Right forelimb (tissue), 1 donor: ENCODE measurements at regions not wholly inside any gene's neighbourhood (a gene's known extent, or its start where the extent isn't known, plus 50 kb on each side); places are given as distances from the start of the nearest gene placed in this dataset.

ENCODE experiments used
- DNase-seq: peaks from one replicate; pipeline ENCODE4 v3.0.0-alpha.2; 2018

DNA sequence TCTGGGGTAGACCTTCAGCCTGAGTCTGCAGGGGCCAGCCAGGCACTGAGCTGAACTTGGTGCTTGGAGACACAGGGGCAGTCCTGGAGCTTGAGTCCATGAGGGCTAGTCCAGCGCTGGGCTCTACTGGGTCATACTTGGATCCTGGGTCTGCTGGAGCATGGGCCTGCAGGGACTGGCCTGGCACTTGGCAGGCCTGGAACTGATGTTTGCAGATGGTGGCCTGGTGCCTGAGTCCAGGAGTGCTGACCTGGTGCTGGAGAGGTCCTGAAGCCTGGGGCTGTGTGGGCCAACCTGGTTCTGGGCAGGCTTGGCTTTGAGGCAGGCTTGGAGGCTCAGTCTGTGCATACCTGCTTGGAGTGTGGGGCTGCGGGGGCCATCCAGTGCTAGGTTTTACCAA lies 143.4 kb upstream of the DSCAM start:
- DNase-seq = no peak

DNA sequence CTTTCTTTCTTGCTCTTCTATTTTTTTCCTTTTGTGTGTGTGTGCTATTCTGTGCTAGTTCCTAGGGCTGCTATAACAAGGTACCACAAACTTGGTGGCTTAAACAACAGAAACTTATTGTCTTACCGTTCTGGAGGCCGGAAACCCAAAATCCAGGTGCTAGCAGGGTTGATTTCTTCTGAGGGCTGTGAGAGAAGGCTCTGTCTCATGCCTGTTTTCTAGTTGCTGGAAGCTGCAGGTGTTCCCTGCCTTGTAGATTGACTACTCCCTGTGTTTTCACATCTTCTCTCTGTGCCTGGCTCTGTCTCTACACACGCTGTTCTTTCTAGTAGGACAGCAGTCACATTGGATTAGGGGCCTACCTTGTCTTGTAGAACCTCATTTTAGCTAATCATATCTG lies 150.9 kb upstream of the DSCAM start:
- DNase-seq = no peak

DNA sequence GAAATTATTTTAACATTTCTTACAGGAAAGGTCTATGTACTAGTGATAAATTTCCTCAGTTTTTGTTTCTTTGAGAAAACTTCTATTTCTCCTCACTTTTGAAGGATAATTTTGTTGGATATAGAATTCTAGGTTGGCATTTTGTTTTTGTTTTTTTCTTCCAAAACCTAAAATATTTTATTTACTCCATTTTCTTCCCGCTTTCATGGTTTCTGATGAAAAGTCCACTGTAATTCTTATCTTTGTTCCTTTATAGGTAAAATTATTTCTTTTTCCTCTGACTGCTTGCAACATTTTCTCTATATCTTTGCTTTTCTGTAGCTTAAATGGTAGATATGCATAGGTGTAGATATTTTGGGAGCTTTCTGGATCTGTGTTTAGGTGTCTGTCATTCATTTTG lies 153.9 kb upstream of the DSCAM start:
- no peak for DNase-seq

DNA sequence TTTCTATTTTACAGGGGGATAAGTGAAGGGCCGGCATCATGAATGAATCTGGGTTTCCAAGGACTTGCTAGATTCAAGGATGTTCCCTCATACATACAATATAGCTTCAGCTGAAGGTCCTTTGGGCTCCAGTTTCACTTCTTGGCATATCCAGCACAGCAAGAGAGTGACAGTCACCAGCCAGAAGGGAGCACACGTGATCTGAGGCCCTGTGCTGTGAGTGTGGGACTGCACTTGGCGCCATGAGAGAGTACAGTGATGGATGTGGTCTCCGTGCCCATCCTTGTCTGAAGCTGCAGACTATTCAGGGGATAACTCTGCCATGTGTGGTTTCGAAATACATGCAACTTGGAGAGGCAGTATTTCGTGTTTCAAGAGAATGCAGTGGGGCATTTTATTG lies 159.7 kb upstream of the DSCAM start:
- DNase-seq = no peak

DNA sequence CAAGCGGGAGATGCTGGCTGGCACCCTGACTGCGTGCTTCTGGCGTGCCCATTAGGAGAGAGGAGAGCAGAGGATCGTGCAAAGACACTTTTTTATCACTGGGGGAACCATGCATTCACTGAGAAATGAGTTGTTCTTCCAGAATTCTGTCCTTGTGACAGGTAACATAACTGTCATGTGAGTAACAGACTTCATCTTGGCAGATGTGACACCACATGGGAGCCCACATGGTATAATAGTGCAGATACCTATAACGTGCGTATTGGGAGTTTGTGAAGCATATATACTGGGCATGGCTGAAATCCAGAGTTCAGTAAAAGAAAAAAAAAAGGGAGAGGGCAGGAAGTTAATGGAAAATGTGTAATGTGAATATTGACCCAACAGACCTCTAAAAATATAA lies 159.6 kb upstream of the BACE2 start:
- no peak for DNase-seq

DNA sequence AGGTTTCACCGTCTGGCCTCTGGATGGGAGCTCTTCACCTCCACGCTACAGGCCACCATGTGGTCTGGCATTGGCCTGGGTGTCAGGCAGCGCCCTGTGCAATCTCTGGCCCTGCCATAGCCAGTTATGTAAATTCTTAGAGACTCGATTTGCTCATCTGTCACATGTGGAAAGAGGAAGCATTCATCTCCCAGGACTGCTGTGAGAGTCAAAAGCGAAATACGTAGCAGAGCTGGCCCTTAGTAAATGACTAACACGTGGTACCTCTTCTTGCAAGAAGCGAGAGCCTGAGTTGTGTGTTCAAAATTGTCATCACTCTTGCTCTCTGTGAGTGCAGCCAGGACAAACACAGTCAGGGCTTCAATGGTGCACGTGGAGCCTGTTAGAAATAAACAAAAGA lies 159.0 kb upstream of the BACE2 start:
- DNase-seq = no peak

DNA sequence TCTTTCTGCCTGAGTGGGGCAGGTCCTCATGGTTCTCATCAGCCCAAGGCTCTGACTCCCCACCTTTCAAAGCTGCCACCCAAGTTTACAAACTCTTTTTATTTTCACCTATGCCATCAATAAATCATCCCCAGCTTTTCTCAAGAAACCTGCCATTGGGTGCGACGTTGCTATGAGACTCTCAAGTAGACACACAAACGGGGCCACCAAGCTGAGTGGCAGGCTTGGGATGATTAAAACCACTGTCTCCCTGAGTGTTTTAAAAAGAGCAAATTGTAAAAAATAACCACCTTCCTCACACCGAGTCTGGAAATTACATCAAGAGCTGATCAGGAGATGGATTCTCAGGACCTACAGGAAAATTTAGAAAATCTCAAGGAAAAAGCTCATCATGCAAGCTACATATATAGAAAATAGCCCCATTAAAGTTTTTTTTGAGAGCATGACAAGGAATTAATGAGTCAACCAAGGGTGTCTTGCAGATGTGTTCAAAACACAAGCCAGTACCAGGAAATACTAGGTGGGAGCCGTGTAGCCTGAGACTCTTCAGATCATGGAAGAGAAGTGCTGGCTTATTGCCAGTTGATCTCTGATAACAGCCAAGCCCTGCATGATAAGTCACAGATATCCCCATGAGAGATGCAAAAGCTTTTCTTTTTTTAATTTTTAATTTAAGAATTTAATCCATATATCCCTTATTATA lies 158.4 kb upstream of the BACE2 start:
- DNase-seq = no peak

DNA sequence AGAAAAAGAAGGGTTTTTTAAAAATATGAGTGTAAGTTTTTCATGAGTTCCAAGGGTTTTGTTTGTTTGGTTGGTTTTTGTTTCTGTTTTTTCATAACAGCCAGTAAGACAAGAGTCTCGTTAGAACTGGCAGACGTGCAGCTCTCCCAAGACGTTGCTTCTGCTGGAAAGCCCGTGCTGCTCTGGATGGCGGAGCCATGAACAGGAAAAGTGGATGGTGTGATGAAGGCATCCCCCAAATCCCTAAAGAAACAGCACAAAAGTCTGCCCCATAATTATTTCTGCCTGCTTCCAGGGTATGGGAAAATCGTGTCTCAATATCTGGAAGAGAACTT lies 157.9 kb upstream of the BACE2 start:
- no peak for DNase-seq

DNA sequence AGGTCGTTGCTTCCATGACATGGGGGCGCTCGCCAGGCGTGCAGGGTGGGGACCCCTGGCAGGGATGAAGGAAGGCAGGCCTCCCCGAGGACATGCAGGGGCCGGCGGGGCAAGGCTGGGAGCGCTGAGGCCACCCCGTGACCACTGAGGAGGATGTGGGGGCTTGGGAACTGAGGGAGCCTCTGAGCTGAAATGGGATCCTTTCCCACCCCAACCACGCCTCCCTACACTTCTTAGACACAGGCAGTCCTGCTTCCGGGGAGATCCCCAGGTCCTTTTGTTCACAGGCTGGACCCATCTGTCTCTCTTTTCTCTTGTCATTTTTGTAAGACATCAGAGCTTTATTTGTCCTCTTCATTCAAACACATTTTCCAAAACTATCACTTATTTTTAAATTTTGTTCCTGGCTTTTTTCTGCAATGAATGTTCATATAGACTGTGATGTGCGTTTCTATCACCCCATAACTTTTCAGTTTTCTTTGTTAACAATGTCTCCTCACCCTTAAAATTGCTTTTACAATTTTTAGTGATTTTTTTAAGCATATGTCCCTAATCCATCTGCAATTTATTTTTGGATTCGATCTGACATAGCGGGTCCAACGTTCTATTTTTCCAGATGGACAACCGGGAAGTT lies 156.7 kb upstream of the BACE2 start:
- DNase-seq = no peak

DNA sequence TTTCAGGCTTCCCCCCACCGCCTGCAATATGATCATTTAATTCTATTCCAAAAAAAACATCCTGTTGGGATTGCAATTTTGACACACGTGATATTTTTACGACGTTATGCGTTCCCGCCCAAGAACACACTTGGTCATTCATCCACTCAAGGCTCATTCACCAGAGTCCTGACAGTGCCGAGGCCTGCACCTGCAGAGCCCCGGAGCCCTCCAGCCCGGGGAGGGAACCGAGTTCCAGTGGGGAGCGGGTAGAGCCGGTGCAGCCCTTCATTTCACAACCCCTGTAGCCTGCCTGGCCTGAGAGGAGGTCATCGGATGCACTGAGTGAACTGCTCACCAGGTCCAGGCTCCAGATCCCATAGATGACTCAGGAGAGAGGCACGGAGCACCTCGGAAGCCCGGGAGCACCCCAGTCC lies 156.0 kb upstream of the BACE2 start:
- DNase-seq = peak; percentile 66

DNA sequence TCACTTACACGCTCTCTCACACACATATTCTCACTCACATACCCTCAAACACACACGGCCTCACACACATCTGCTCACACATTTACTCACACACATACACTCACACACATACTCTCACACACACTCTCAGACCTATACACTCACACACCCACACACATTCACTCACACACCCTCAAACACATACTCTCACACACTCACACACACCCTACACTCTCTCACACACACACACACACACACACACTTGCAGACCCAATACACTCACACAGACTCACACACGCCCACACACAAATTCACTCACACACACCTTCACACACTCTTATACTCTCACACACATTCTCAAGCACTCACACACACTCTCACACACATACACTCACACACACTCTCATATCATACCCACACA lies 155.5 kb upstream of the BACE2 start:
- DNase-seq = no peak

DNA sequence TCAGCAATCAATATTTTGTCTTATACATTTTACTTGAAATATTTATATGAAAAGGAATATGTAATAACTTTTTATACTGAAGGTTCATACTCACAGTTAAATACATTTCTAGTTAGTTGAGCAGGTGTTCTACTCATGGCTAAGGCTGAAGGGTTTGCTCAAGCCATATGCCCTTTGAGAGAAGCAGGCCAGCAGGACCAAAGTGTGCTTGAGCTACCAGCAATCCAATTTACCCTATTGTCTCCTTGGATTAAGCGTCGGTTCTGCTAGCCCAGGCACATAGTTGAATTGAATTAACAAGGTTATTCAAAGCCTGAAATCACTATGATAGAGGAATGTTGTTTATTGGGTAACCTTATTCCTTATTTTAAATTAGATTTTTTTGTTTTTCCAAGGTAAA lies 151.5 kb upstream of the BACE2 start:
- DNase-seq = no peak

DNA sequence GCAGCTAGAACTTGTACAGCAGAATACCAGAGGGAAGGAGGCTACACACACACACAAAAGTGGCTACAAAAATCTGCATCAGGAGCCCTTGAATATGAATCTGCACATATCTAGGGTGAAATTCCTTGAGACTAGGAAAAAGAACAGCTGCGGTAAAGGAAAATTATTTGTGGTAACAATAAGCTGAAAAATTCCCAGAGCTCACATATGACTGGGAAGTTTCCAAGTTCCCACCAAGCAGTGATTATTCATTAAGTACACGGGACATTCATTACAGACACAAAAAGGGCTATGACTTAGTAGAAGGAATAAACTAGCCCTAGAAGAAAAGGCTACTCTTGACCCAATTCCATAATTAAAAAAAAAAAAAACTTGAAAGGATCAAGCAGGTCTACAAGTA lies 149.5 kb upstream of the BACE2 start:
- DNase-seq = no peak

DNA sequence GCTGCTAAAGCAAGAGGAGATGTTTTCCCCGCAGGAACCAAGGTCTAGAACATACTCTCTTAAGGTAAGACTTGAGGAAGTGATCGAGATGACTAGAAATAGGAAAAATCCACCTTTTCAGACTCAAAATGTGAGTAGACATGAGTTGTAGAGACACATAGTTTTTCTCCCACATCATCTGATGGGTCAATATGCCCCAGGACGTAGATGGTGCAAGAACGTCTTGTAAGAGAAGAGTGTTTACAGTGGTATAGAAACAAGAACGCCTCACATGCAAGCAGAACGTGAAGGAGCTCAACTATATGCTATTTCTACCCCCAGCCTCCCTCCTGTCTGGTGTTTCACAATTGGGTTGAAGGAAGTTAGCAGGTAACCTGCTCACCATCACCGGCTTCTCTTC lies 144.0 kb upstream of the BACE2 start:
- no peak for DNase-seq

DNA sequence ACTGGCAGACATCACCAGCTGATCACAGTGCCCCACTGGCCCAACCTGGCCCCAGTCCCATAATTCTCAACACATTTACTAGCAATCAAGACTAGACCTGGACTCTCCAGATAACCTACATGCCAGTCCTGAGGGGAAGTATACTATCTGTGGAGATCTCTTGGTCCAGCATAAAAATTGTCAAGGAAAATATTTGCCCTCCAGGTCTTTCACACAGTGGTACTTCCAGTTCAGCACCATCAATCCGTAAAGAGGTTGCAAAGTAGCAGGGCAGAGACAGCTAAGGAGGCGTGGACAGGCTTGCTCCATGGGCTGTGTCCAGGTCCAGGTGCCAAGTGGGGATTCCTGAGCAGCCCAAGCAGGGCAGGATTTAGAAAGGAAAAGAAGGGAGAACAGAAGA lies 143.6 kb upstream of the BACE2 start:
- DNase-seq = no peak

DNA sequence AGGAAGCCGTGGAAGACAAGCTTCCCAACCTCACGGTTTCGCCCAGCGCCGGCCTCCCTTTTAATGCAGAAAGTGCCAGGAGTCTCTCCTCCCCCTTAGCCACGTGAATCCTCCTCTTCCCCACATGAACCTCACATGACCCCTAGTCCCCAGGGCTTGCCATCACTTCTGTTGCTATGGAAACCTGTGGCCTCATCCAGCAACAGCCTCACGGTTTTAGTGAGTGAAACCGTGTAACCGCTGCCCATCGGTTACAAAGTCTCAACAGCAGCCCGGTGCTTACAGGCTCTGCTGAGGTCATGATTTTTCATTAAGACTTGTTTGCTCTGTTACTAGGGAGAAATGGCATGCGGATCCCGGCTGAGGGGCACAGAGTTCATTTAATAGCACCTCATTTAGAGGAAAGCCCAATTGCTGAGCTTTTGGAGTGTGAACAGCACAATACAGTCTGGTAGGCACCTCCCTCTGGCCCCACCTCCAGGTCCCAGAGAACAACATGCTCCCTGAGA lies 143.2 kb upstream of the BACE2 start:
- DNase-seq = peak; percentile 65

DNA sequence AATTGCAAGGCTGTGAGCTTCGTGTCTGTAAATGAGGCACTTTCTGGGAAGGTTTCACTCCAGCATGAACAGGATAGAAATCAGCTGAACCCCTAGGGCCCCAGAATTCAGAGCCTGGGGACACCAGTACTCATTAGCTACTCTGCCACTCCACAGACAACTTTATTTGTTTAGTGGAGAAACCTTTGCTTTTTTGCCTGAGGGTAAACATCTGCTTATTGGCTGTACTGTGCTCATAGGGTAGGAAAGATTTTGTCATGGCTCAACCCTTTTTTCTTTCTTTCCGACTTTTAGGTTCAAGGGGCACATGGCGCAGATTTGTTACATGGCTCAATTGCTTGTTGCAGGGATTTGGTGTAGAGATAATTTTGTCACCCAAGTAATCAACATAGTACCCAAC lies 138.4 kb upstream of the BACE2 start:
- no peak for DNase-seq

DNA sequence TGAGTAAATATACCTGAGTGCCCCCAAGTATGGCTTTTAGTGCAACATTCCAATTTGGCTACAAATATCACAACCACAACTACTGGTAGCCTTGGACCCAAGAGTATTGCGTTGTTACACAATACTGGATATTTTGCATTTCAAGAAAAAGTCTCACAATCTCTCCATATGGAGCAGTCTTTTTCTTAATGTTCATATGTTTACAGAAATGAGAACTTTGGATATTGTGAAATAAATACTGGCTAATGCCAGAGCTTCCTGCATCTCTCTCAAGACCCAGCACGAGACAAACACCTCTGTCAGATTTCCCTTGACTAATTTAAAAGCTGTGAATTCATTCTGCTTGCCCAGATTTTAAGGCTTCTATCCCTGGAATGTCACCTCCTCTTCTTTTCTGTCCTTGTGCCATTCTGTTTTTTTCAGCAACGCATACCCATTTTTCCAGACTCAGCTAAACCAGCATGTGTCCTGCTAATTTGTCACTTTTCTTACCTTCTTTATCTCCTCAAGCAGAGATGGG lies 136.2 kb upstream of the BACE2 start:
- DNase-seq = no peak

DNA sequence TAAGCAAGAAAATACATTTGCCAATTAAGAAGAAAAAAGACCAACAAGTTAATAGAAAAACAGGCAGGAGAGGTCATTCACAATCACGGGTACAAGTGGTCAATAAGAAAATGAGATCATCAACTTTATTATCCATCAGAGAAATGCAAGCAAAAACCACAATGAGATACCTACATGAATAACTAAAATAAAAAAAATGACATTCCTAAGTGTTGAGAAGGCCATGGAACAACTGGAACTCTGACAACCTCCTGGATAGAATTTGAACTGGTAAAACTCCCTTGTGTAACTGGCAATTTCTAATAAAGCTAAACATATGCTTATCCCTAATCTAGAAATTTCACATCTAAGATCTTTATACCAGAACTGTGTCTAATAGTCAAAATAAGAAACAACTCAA lies 135.4 kb upstream of the BACE2 start:
- DNase-seq = no peak

DNA sequence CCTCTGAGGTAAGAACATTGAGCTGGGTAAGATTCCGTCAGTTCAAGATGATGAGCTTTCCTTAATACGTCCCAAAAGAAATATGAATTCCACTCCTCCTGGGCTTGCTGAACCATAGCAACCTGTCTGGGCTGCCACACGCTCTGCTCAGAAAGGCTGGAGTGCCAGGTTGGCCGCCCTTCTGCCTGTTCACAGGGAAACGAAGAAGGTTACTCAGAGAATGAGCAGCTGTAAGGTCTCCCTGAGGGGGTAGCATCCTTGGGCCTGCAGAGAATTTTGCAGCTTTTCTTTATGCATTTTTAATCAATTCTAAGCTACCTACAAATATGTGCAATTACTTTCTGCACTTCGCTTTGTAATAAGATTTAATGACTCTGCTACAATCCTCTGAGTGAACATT lies 130.7 kb upstream of the BACE2 start:
- DNase-seq = no peak

DNA sequence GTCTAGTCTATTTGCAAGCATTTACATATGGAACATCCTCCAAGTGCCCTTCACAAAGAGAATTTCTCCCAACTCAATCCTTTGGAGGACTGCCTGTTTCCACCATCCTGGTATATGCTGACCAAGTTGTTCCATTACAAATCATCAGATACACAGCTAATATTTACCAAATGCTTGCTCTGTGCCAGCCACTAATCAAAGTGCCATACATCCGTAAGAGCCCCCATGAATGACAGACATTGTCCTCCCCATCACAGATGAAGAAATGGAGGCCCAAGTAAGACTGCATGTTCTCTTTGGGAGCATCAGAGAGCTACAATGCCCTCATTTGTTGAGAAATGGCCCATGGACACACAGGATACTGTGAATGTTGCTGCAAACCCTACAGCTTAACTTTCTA lies 130.0 kb upstream of the BACE2 start:
- no peak for DNase-seq

DNA sequence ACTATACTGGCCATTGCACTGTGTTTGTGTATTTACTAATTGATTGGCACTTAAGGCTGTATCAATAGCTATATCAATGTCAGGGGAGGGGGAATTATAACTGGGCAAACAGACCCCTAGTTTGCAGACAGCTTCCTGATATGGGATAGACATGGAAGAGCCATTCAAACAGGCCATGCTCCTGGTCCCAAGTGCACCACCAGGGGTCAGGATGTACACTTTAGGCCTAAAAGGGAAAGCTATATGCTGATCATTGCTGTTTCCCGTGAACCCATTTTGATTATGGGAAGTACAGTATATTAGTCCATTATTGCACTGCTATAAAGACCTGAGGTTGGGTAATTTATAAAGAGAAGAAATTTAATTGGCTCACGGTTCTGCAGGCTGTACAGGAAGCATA lies 124.9 kb upstream of the BACE2 start:
- DNase-seq = no peak

DNA sequence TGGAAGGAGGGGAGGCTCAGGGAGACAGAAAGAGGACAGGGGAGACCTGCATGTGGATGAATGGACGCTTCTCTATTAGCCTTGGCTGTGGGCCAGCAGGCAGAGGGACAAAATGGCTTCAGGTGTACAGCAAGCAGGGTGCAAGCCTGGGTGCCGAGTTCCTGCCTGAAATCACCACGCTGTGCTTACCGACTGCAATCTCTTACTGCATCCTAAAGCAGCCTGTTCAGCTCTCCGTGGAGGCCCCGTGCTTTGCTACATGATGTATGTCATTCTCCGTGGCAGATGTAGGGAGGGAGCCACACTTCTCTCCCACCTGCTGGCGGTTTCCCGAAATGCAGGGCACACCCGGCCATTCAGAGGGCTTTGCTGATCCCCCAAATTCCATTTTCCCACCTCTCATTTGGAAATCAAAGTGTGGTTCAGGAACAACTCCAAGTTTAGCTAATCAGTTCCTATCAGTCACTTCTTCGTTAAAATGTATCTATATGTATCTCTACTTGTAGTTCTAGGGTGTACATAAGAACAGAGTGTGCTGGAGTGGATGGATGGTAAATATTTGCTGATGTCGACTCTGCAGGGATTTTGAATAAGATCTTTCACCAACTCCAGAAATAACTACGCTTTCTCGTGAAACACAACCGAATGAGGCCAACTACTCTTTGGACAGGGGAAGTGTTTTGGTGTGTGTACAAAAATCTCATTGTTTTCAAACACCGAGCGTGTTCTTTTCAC lies 122.3 kb upstream of the BACE2 start:
- peak; percentile 65 for DNase-seq

DNA sequence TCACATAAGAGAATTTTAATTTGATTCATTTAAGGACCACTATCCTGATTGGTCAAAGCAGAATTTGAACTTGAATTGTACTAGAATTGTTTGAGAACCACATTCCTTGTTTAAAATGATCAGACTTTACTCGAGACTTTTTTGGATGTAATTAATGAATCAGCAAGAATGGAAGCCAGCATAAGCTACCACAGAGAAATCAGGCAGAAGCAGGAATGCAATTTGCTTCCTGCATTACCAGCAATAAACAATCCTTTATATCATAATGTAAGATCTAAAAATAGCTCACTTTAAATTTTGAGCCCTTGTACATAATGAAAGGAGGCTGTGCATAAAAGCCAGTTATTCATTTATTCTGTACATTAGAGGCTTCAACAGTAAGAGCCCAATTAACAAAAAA lies 119.8 kb upstream of the BACE2 start:
- no peak for DNase-seq
